CD4-positive, alpha-beta T cell (primary cell): ENCODE measurements at regions not wholly inside any gene's neighbourhood (a gene's known extent, or its start where the extent isn't known, plus 50 kb on each side); places are given as distances from the start of the nearest gene placed in this dataset.

Experiments used
- ATAC-seq: fragments of 200-7000 bp; cut with Tn5 transposase; one replicate; pipeline ENCODE4 v1.10.0; 2022; ENCODE audit warnings: mild to moderate bottlenecking; ENCODE audit not compliant: poor library complexity
- CTCF ChIA-PET: fragments of 350-600 bp; sonication (Branson Sonifier 250); formaldehyde crosslinking; loops from one replicate; lab custom pipeline; 2021; ENCODE audit warnings: antibody characterized with exemption, inconsistent platforms; lab: Charles Lee
- POLR2A ChIA-PET: fragments of 350-600 bp; sonication (Branson Sonifier 250); formaldehyde crosslinking; loops from one replicate; lab custom pipeline; 2021; ENCODE audit warnings: antibody characterized with exemption, inconsistent platforms; lab: Charles Lee
- DNase-seq, 14 experiments: peaks; one replicate each; pipeline ENCODE4 v3.0.0-alpha.2; 2013 to 2020; ENCODE audit warnings: mixed read lengths in 2 of 14
- H3K27ac ChIP-seq, 2 donors: one replicate each; pipeline versions ENCODE4 v1.5.1 to v1.7.0; 2013; ENCODE audit warnings: low read length in 2 of 2, low read depth in 1 of 2, mild to moderate bottlenecking in 1 of 2
- H3K27me3 ChIP-seq, 2 experiments: 1 replicate in 1 of 2; 2 replicates in 1 of 2; pipeline versions ENCODE4 v1.6.1 to v1.7.0; 2013; ENCODE audit warnings: low read length in 2 of 2, control low read depth in 1 of 2, mild to moderate bottlenecking in 1 of 2, moderate library complexity in 1 of 2; ENCODE audit not compliant: insufficient read depth in 2 of 2, control insufficient read depth in 1 of 2
- H3K36me3 ChIP-seq: one replicate; pipeline ENCODE4 v1.6.1; 2013; ENCODE audit warnings: low read length, control low read depth; ENCODE audit not compliant: insufficient read depth
- H3K4me1 ChIP-seq: one replicate; pipeline ENCODE4 v1.6.1; 2013; ENCODE audit warnings: low read length, control low read depth; ENCODE audit not compliant: insufficient read depth
- H3K4me3 ChIP-seq: one replicate; pipeline ENCODE4 v1.5.1; 2013; ENCODE audit warnings: mild to moderate bottlenecking, low read length, moderate library complexity
- H3K9me3 ChIP-seq, 2 experiments: 1 replicate in 1 of 2; 2 replicates in 1 of 2; pipeline versions ENCODE4 v1.6.1 to v1.7.0; 2013; ENCODE audit warnings: low read length in 2 of 2, mild to moderate bottlenecking in 2 of 2, control low read depth in 1 of 2, moderate library complexity in 1 of 2; ENCODE audit not compliant: control insufficient read depth in 1 of 2, insufficient read depth in 1 of 2
- H3K27ac Mint-ChIP-seq: one replicate; pipeline ENCODE4 v1.8.0; 2020; ENCODE audit warnings: mixed read lengths
- H3K27me3 Mint-ChIP-seq: one replicate; pipeline ENCODE4 v1.8.0; 2021; ENCODE audit warnings: mixed read lengths
- H3K36me3 Mint-ChIP-seq: one replicate; pipeline ENCODE4 v1.8.0; 2021; ENCODE audit warnings: low read depth, mixed read lengths
- H3K4me1 Mint-ChIP-seq: one replicate; pipeline ENCODE4 v1.8.0; 2021; ENCODE audit warnings: low read depth, mixed read lengths
- H3K4me3 Mint-ChIP-seq: one replicate; pipeline ENCODE4 v1.8.0; 2020; ENCODE audit warnings: mild to moderate bottlenecking, mixed read lengths
- H3K9me3 Mint-ChIP-seq: one replicate; pipeline ENCODE4 v1.8.0; 2020; ENCODE audit warnings: mixed read lengths
- intact Hi-C, 2 experiments: fragments of 100-400 bp; cut with DNase I in 1 of 2; cut with micrococcal nuclease in 1 of 2; formaldehyde crosslinking; loops; one replicate each; pipeline versions ENCODE4 v1.15.1 to v1.9.0; 2023 to 2025; cut with DNase I, micrococcal nuclease
- TF ChIP-seq, protein P1 (sequence below): fragments of 200-600 bp; IDR thresholded peaks from one replicate; pipeline ENCODE4 v1.8.0; 2022; ENCODE audit warnings: antibody characterized with exemption, mild to moderate bottlenecking

DNA sequence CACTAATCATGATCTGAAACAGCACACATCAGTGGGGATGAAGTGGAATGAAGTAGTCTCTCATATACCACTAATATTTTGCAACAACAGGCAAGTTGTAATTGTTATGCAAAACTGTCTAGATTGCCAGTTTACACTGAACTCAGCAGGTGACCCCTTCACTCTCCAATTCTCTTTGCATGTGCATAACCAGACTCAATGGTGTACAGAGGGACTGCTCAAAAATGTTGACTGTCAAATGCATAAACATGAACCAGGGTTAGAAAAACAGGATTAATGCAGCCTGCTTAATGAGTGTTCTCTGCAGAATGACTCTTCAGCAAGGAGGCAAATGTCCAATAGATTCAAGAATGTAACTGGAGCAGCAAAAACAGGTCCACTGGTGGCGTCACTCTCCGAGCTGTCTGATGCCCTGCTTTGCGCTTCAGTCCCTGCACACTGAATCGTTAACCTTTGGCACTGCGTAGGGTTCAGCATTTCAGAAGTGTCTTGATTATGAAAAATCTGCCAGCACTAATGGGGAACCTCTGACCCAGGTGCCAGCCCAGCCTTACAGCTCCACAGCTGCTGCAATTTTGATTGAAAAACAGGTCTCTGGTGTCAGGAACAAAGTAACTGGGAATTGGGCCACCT lies 209.3 kb downstream of the TDRD15 start:
- H3K27me3 ChIP-seq, result no peaks in the 10 kb centered on the region
- intact Hi-C loops, result no loop called here
- no peaks in the 10 kb centered on the region for H3K36me3 Mint-ChIP-seq
- no peak for ATAC-seq
- H3K9me3 Mint-ChIP-seq, result no peaks in the 10 kb centered on the region
- H3K9me3 ChIP-seq, result peaks cover 0 to 10% of the 10 kb centered on the region in 2 experiments
- POLR2A ChIA-PET, result no interaction called here
- TF ChIP-seq, protein P1, sequence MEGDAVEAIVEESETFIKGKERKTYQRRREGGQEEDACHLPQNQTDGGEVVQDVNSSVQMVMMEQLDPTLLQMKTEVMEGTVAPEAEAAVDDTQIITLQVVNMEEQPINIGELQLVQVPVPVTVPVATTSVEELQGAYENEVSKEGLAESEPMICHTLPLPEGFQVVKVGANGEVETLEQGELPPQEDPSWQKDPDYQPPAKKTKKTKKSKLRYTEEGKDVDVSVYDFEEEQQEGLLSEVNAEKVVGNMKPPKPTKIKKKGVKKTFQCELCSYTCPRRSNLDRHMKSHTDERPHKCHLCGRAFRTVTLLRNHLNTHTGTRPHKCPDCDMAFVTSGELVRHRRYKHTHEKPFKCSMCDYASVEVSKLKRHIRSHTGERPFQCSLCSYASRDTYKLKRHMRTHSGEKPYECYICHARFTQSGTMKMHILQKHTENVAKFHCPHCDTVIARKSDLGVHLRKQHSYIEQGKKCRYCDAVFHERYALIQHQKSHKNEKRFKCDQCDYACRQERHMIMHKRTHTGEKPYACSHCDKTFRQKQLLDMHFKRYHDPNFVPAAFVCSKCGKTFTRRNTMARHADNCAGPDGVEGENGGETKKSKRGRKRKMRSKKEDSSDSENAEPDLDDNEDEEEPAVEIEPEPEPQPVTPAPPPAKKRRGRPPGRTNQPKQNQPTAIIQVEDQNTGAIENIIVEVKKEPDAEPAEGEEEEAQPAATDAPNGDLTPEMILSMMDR, result no peak
- H3K4me3 Mint-ChIP-seq, result no peak overlapping the region
- no peak overlapping the region for H3K4me3 ChIP-seq
- H3K27ac ChIP-seq, result no peak overlapping the region
- no peak overlapping the region for H3K27ac Mint-ChIP-seq
- CTCF ChIA-PET, result no interaction called here
- no peaks in the 10 kb centered on the region for H3K4me1 ChIP-seq
- H3K27me3 Mint-ChIP-seq, result no peaks in the 10 kb centered on the region
- DNase-seq, result no peak
- H3K4me1 Mint-ChIP-seq, result no peaks in the 10 kb centered on the region
- no peaks in the 10 kb centered on the region for H3K36me3 ChIP-seq

DNA sequence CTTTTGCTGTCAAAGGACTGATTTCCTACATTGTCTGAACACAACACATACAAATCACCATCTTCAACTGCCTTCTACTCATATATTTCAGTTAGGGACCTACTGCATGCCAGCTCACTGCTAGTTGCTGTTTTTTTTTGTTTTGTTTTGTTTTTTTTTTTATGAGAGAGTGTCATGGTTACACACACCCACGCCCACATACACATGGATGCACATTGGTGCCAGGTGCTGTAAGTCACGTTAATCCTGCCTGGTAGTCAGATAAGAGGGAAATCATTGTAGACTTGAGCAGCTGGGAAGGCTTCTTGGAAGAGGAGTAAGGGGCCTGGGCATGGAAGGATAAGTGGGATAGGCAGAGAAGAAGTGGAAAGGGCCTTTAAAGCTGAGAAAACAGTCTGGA lies 209.9 kb downstream of the TDRD15 start:
- Mint-ChIP-seq H3K36me3 (no peaks in the 10 kb centered on the region), H3K27ac (no peak overlapping the region), H3K4me3 (no peak overlapping the region), H3K9me3 (peaks cover 3% of the 10 kb centered on the region), H3K4me1 (no peaks in the 10 kb centered on the region), H3K27me3 (no peaks in the 10 kb centered on the region)
- H3K4me3 ChIP-seq, result no peak overlapping the region
- ATAC-seq, result no peak
- TF ChIP-seq, protein P1, result no peak
- no peaks in the 10 kb centered on the region for H3K36me3 ChIP-seq
- POLR2A ChIA-PET, result no interaction called here
- no peak overlapping the region for H3K27ac ChIP-seq
- CTCF ChIA-PET, result interaction anchor here (0.6 kb wide), 1 partner anchor 336 kb away, joined by 4 read pairs; no protein-coding TSS in a partner anchor
- no peaks in the 10 kb centered on the region for H3K4me1 ChIP-seq
- H3K9me3 ChIP-seq, result peaks cover 0 to 10% of the 10 kb centered on the region in 2 experiments
- intact Hi-C loops, result no loop called here
- no peak for DNase-seq
- H3K27me3 ChIP-seq, result no peaks in the 10 kb centered on the region

DNA sequence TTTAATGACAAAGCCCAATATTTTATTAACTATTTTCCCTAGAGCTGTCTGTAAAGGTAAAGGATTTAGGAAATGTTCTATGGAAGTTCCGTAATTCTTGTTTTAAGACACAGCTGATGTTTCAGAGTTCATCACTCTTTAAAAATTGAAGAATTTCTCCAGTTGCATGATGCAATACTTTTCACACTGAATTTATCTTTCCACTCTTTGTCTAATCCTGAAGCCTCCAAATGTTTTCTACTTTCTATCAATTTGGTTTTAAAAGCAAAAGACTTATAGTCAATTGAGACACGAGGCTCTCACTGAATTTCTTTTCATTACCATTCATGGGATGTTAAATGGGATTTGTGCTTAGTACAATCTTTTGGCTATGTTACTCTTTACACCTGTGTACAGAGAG lies 223.2 kb downstream of the TDRD15 start:
- Mint-ChIP-seq H3K36me3 (no peaks in the 10 kb centered on the region), H3K4me3 (no peak overlapping the region), H3K27ac (no peak overlapping the region), H3K27me3 (no peaks in the 10 kb centered on the region), H3K4me1 (no peaks in the 10 kb centered on the region), H3K9me3 (peaks cover 2% of the 10 kb centered on the region)
- ChIA-PET CTCF (no interaction called here), POLR2A (no interaction called here)
- Histone ChIP-seq H3K4me3 (no peak overlapping the region), H3K27me3 (no peaks in the 10 kb centered on the region), H3K27ac (no peak overlapping the region), H3K4me1 (no peaks in the 10 kb centered on the region), H3K9me3 (no peaks in the 10 kb centered on the region), H3K36me3 (no peaks in the 10 kb centered on the region)
- intact Hi-C loops, result no loop called here
- TF ChIP-seq, protein P1, result no peak
- DNase-seq (no peak), ATAC-seq (no peak)
